GM18508 (cell line): ENCODE measurements at regions not wholly inside any gene's neighbourhood (a gene's known extent, or its start where the extent isn't known, plus 50 kb on each side); places are given as distances from the start of the nearest gene placed in this dataset.

Experiments used
- ATAC-seq: cut with Tn5 transposase; IDR thresholded peaks from one replicate; pipeline ENCODE4 v1.9.1; 2021; ENCODE audit warnings: moderate number of reproducible peaks; ENCODE audit not compliant: insufficient read depth, unreplicated experiment

- ATAC-seq: no peak
Measured at GRCh38 chr2:120945091-120945490, 209.4 kb downstream of the GLI2 start.

- no peak for ATAC-seq
Measured at GRCh38 chr2:120945832-120946499, 210.3 kb downstream of the GLI2 start.

- ATAC-seq: no peak
Measured at GRCh38 chr2:120947327-120947726, 211.7 kb downstream of the GLI2 start.

- ATAC-seq: no peak
Measured at GRCh38 chr2:120947982-120948661, 212.5 kb downstream of the GLI2 start.

- no peak for ATAC-seq
Measured at GRCh38 chr2:120948662-120949011, 213.0 kb downstream of the GLI2 start.

GRCh38 chr2:120949027-120949956 is 213.6 kb downstream of the GLI2 start:
- no peak for ATAC-seq

- ATAC-seq: no peak
Measured at GRCh38 chr2:120949957-120950590, 214.4 kb downstream of the GLI2 start.

- no peak for ATAC-seq
Measured at GRCh38 chr2:120951693-120952092, 216.0 kb downstream of the GLI2 start.

- ATAC-seq: no peak
Measured at GRCh38 chr2:120952318-120952717, 216.7 kb downstream of the GLI2 start.

- no peak for ATAC-seq
Measured at GRCh38 chr2:120953066-120953756, 217.5 kb downstream of the GLI2 start.

GRCh38 chr2:120953843-120954584 is 218.3 kb downstream of the GLI2 start:
- ATAC-seq: no peak

GRCh38 chr2:120954939-120955338 is 219.3 kb downstream of the GLI2 start:
- ATAC-seq: no peak

- ATAC-seq: no peak
Measured at GRCh38 chr2:120955427-120955826, 219.8 kb downstream of the GLI2 start.

- no peak for ATAC-seq
Measured at GRCh38 chr2:120956486-120957156, 221.0 kb downstream of the GLI2 start.

GRCh38 chr2:120957905-120958304 is 222.2 kb downstream of the GLI2 start:
- no peak for ATAC-seq

- ATAC-seq: no peak
Measured at GRCh38 chr2:120958623-120959366, 223.1 kb downstream of the GLI2 start.

- ATAC-seq: no peak
Measured at GRCh38 chr2:120959426-120959825, 223.8 kb downstream of the GLI2 start.

GRCh38 chr2:120960770-120961366 is 225.2 kb downstream of the GLI2 start:
- ATAC-seq: no peak
